Spleen (tissue), 11 donors: ENCODE measurements at regions not wholly inside any gene's neighbourhood (a gene's known extent, or its start where the extent isn't known, plus 50 kb on each side); places are given as distances from the start of the nearest gene placed in this dataset.
"Not testable (repeated sequence)": the region's sequence is repeated elsewhere in the genome, so short reads cannot be mapped to it uniquely, and the experiment has no call there.

Experiments
- DNase-seq: peaks from one replicate; pipeline ENCODE4 v3.0.0-alpha.2; 2020
- H3K27ac ChIP-seq, 8 donors: fragments of 200-600 bp; sonication (generic) in 7 of 8; 1 replicate in 4 of 8; 2 replicates in 4 of 8; pipeline versions ENCODE4 v1.5.0 to v1.8.0; 2016 to 2021; ENCODE audit warnings: inconsistent platforms in 4 of 8, mild to moderate bottlenecking in 4 of 8, moderate library complexity in 1 of 8
- H3K27me3 ChIP-seq, 7 donors: fragments of 200-600 bp; sonication (generic) in 6 of 7; replicated peaks in 1 of 7; 1 replicate in 4 of 7; 2 replicates in 3 of 7; pipeline versions ENCODE4 v1.5.0 to v1.8.0; 2016 to 2021; ENCODE audit warnings: inconsistent platforms in 3 of 7, mild to moderate bottlenecking in 1 of 7
- H3K36me3 ChIP-seq, 6 donors: fragments of 200-600 bp; sonication (generic) in 5 of 6; 1 replicate in 4 of 6; 2 replicates in 2 of 6; pipeline versions ENCODE4 v1.5.0 to v1.8.0; 2016 to 2021; ENCODE audit warnings: inconsistent platforms in 2 of 6
- H3K4me1 ChIP-seq, 6 donors: fragments of 200-600 bp; sonication (generic) in 5 of 6; 1 replicate in 3 of 6; 2 replicates in 3 of 6; pipeline versions ENCODE4 v1.5.0 to v1.8.0; 2016 to 2021; ENCODE audit warnings: inconsistent platforms in 3 of 6
- H3K4me3 ChIP-seq, 8 donors: fragments of 200-600 bp; sonication (generic) in 7 of 8; 1 replicate in 4 of 8; 2 replicates in 4 of 8; pipeline versions ENCODE4 v1.5.0 to v1.8.0; 2016 to 2021; ENCODE audit warnings: inconsistent platforms in 4 of 8, mild to moderate bottlenecking in 4 of 8, moderate library complexity in 2 of 8
- H3K9me3 ChIP-seq, 8 donors: fragments of 200-600 bp; sonication (generic) in 7 of 8; 1 replicate in 4 of 8; 2 replicates in 4 of 8; pipeline versions ENCODE4 v1.5.0 to v1.8.0; 2016 to 2021; ENCODE audit warnings: inconsistent platforms in 4 of 8
- POLR2A ChIP-seq, 3 donors: fragments of 450-650 bp; IDR thresholded peaks; one replicate each; pipeline ENCODE4 v1.5.1; 2017; ENCODE audit warnings: antibody characterized with exemption in 3 of 3, mild to moderate bottlenecking in 1 of 3
- POLR2AphosphoS5 ChIP-seq, 3 donors: sonication (generic); formaldehyde crosslinking; IDR thresholded peaks; one replicate each; pipeline ENCODE4 v1.5.1; 2017; ENCODE audit warnings: antibody characterized with exemption in 3 of 3
- WGBS, 5 donors: extraction: QIAGEN DNeasy Blood & Tissue Kit in 3 of 5; methylation state at CpG; one replicate each; pipeline versions ENCODE4 v1.1.5 to v1.1.7; 2013 to 2018; 5-methylcytosine and 5-hydroxymethylcytosine counted together
- intact Hi-C: fragments of 100-400 bp; cut with DNase I; formaldehyde crosslinking; loops from one replicate; pipeline ENCODE4 v1.15.0; 2023; ENCODE audit warnings: low total_unique reads
- TF ChIP-seq, protein P1 (sequence below), 11 experiments: fragments of 200-600 bp in 7 of 11; fragments of 450-650 bp in 4 of 11; sonication (generic) in 4 of 11; IDR thresholded peaks in 8 of 11; conservative IDR thresholded peaks in 3 of 11; 1 replicate in 7 of 11; 2 replicates in 4 of 11; pipeline versions ENCODE4 v1.4.0 to v1.8.0; 2016 to 2021; ENCODE audit warnings: antibody characterized with exemption in 11 of 11, inconsistent platforms in 4 of 11, mild to moderate bottlenecking in 1 of 11
- donor health status: healthy with polysubstance abuse.
- donor health status: DM: no; HTN: no; CAD: no; lungs with moderate emphysema.
- donor health status: DM: no; HTN: no; CAD: no.
- donor health status: Bipolar disorder and iron deficiency.
- donor health status: healthy.
- donor health status: DM: no; HTN: no; CAD: no.
- donor health status: DM: yes; HTN: yes; CAD: no.

GRCh38 chr12:5272018-5272785 lies 159.7 kb upstream of the NTF3 start:
- H3K36me3 ChIP-seq = no peaks in the 10 kb centered on the region
- H3K9me3 ChIP-seq = no peaks in the 10 kb centered on the region
- H3K4me1 ChIP-seq = no peaks in the 10 kb centered on the region
- no peaks in the 10 kb centered on the region for H3K27me3 ChIP-seq
- WGBS, 5 donors = 78 to 94% (median 82%) methylated on average over 6 of the region's 6 CpGs
- H3K4me3 ChIP-seq = no peak overlapping the region
- intact Hi-C loops = no loop called here
- no peak for DNase-seq
- H3K27ac ChIP-seq = no peak overlapping the region
- TF ChIP-seq, protein P1, sequence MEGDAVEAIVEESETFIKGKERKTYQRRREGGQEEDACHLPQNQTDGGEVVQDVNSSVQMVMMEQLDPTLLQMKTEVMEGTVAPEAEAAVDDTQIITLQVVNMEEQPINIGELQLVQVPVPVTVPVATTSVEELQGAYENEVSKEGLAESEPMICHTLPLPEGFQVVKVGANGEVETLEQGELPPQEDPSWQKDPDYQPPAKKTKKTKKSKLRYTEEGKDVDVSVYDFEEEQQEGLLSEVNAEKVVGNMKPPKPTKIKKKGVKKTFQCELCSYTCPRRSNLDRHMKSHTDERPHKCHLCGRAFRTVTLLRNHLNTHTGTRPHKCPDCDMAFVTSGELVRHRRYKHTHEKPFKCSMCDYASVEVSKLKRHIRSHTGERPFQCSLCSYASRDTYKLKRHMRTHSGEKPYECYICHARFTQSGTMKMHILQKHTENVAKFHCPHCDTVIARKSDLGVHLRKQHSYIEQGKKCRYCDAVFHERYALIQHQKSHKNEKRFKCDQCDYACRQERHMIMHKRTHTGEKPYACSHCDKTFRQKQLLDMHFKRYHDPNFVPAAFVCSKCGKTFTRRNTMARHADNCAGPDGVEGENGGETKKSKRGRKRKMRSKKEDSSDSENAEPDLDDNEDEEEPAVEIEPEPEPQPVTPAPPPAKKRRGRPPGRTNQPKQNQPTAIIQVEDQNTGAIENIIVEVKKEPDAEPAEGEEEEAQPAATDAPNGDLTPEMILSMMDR (IDR thresholded peaks at IDR 0.05 in 8 of 11, conservative IDR thresholded peaks at IDR 0.05 in 3 of 11) = no peak
- TF ChIP-seq POLR2AphosphoS5 (IDR thresholded peaks at IDR 0.05) (no peak), POLR2A (IDR thresholded peaks at IDR 0.05) (no peak)

- intact Hi-C loops = no loop called here
- WGBS, 5 donors = 86 to 90% (median 86%) methylated on average over 8 of the region's 8 CpGs
- no peaks in the 10 kb centered on the region for H3K36me3 ChIP-seq
- no peak overlapping the region for H3K27ac ChIP-seq
- DNase-seq = no peak
- H3K9me3 ChIP-seq = no peaks in the 10 kb centered on the region
- no peaks in the 10 kb centered on the region for H3K4me1 ChIP-seq
- no peaks in the 10 kb centered on the region for H3K27me3 ChIP-seq
- TF ChIP-seq POLR2AphosphoS5 (IDR thresholded peaks at IDR 0.05) (no peak), POLR2A (IDR thresholded peaks at IDR 0.05) (no peak)
- TF ChIP-seq, protein P1 (IDR thresholded peaks at IDR 0.05 in 8 of 11, conservative IDR thresholded peaks at IDR 0.05 in 3 of 11) = no peak
- H3K4me3 ChIP-seq = no peak overlapping the region
These were observed 158.2 kb upstream of the NTF3 start for GRCh38 chr12:5273709-5274108.

- Histone ChIP-seq H3K36me3 (no peaks in the 10 kb centered on the region), H3K4me3 (no peak overlapping the region), H3K9me3 (no peaks in the 10 kb centered on the region), H3K27me3 (no peaks in the 10 kb centered on the region), H3K4me1 (no peaks in the 10 kb centered on the region), H3K27ac (no peak overlapping the region)
- intact Hi-C loops = no loop called here
- no peak for DNase-seq
- TF ChIP-seq POLR2A (IDR thresholded peaks at IDR 0.05) (no peak), POLR2AphosphoS5 (IDR thresholded peaks at IDR 0.05) (no peak)
- TF ChIP-seq, protein P1 (IDR thresholded peaks at IDR 0.05 in 8 of 11, conservative IDR thresholded peaks at IDR 0.05 in 3 of 11) = no peak
- WGBS, 5 donors = 75 to 91% (median 86%) methylated on average over 4 of the region's 4 CpGs
These were observed 155.5 kb upstream of the NTF3 start for GRCh38 chr12:5276327-5276880.

DNA sequence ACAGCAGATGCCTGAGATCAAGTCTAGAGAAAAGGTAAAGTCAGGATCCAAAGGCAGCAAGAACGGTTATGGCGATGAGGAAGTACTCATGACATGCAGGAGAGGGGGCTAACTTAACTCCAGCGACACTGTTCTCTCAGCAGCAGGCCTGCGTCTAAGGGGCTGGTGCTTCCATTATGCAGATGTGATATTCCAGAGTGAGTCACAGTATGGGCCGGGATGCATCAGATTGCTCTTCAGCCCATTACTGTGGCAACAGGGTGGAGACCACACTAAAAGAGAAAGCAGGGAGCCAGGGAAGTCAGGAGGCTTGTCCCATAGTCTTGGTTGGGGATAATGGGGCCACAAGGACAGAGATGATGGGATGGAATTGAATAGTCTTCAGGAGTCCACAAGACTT lies 151.8 kb upstream of the NTF3 start:
- intact Hi-C loops = no loop called here
- Histone ChIP-seq H3K36me3 (no peaks in the 10 kb centered on the region), H3K27ac (no peak overlapping the region), H3K9me3 (no peaks in the 10 kb centered on the region), H3K27me3 (no peaks in the 10 kb centered on the region), H3K4me3 (no peak overlapping the region), H3K4me1 (no peaks in the 10 kb centered on the region)
- DNase-seq = no peak
- WGBS, 5 donors = 77 to 100% (median 93%) methylated on average over 5 of the region's 5 CpGs
- TF ChIP-seq POLR2AphosphoS5 (IDR thresholded peaks at IDR 0.05) = no peak
- TF ChIP-seq POLR2A (IDR thresholded peaks at IDR 0.05) = no peak
- TF ChIP-seq, protein P1 (IDR thresholded peaks at IDR 0.05 in 8 of 11, conservative IDR thresholded peaks at IDR 0.05 in 3 of 11) = no peak

DNA sequence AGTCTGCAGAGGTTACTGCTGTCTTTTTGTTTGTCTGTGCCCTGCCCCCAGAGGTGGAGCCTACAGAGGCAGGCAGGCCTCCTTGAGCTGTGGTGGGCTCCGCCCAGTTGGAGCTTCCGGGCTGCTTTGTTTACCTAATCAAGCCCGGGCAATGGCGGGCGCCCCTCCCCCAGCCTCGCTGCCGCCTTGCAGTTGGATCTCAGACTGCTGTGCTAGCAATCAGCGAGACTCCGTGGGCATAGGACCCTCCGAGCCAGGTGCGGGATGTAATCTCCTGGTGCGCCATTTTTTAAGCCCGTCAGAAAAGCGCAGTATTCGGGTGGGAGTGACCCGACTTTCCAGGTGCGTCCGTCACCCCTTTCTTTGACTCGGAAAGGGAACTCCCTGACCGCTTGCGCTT lies 141.5 kb upstream of the NTF3 start:
- H3K4me3 ChIP-seq, H3K36me3 ChIP-seq, H3K4me1 ChIP-seq, H3K9me3 ChIP-seq, intact Hi-C loops, H3K27ac ChIP-seq, H3K27me3 ChIP-seq, DNase-seq: not testable (repeated sequence)
- 72 to 93% (median 85%) methylated on average over 11 to 21 of the region's 21 CpGs for WGBS, 5 donors
